DMS 273 (cell line): ENCODE measurements at regions not wholly inside any gene's neighbourhood (a gene's known extent, or its start where the extent isn't known, plus 50 kb on each side); places are given as distances from the start of the nearest gene placed in this dataset.
"Not testable (repeated sequence)": the region's sequence is repeated elsewhere in the genome, so short reads cannot be mapped to it uniquely, and the experiment has no call there.

Experiments used
- DNase-seq: peaks from one replicate; lab custom pipeline; 2025; ENCODE audit not compliant: unreplicated experiment; lab: John Stamatoyannopoulos, UW

- peak; percentile 13 for DNase-seq
These were observed 192.2 kb downstream of the C9orf152 start for GRCh38 chr9:110015759-110016158.

- DNase-seq = no peak
These were observed 191.6 kb downstream of the C9orf152 start for GRCh38 chr9:110016340-110016739.

- DNase-seq = not testable (repeated sequence)
These were observed 187.7 kb downstream of the C9orf152 start for GRCh38 chr9:110020216-110020615.

GRCh38 chr9:110021891-110022290 lies 186.1 kb downstream of the C9orf152 start:
- no peak for DNase-seq

- not testable (repeated sequence) for DNase-seq
These were observed 184.7 kb downstream of the C9orf152 start for GRCh38 chr9:110023221-110023620.

- DNase-seq = no peak
These were observed 182.3 kb downstream of the C9orf152 start for GRCh38 chr9:110025551-110026170.

- DNase-seq = peak; percentile 6
These were observed 180.3 kb downstream of the C9orf152 start for GRCh38 chr9:110027671-110028081.

GRCh38 chr9:110028271-110028670 lies 179.7 kb downstream of the C9orf152 start:
- DNase-seq = no peak

GRCh38 chr9:110028676-110029075 lies 179.3 kb downstream of the C9orf152 start:
- DNase-seq = no peak

GRCh38 chr9:110029429-110029955 lies 178.5 kb downstream of the C9orf152 start:
- DNase-seq = peak; percentile 71

- no peak for DNase-seq
These were observed 177.9 kb downstream of the C9orf152 start for GRCh38 chr9:110029956-110030480.

GRCh38 chr9:110030632-110031031 lies 177.3 kb downstream of the C9orf152 start:
- DNase-seq = no peak

GRCh38 chr9:110031511-110032173 lies 176.3 kb downstream of the C9orf152 start:
- no peak for DNase-seq

GRCh38 chr9:110032532-110032931 lies 175.4 kb downstream of the C9orf152 start:
- DNase-seq = not testable (repeated sequence)

- no peak for DNase-seq
These were observed 174.1 kb downstream of the C9orf152 start for GRCh38 chr9:110033869-110034268.

- DNase-seq = no peak
These were observed 171.7 kb downstream of the C9orf152 start for GRCh38 chr9:110036286-110036685.

GRCh38 chr9:110040788-110041187 lies 167.2 kb downstream of the C9orf152 start:
- no peak for DNase-seq

GRCh38 chr9:110041452-110041851 lies 166.5 kb downstream of the C9orf152 start:
- no peak for DNase-seq

- DNase-seq = no peak
These were observed 160.6 kb downstream of the C9orf152 start for GRCh38 chr9:110047232-110047954.

GRCh38 chr9:110047955-110048402 lies 160.0 kb downstream of the C9orf152 start:
- DNase-seq = peak; percentile 55

GRCh38 chr9:110048403-110048975 lies 159.5 kb downstream of the C9orf152 start:
- peak; percentile 89 for DNase-seq
